GM18858 (cell line): ENCODE measurements at regions not wholly inside any gene's neighbourhood (a gene's known extent, or its start where the extent isn't known, plus 50 kb on each side); places are given as distances from the start of the nearest gene placed in this dataset.

ENCODE experiments used
- ATAC-seq: cut with Tn5 transposase; IDR thresholded peaks from one replicate; pipeline ENCODE4 v1.9.1; 2021; ENCODE audit not compliant: unreplicated experiment

GRCh38 chr5:73344835-73345234 lies 103.7 kb downstream of the FOXD1 start:
- no peak for ATAC-seq

GRCh38 chr5:73339711-73340110 lies 108.9 kb downstream of the FOXD1 start:
- ATAC-seq: no peak

- no peak for ATAC-seq
Measured at GRCh38 chr5:73339051-73339575, 109.5 kb downstream of the FOXD1 start.

- ATAC-seq: no peak
Measured at GRCh38 chr5:73338256-73339050, 110.1 kb downstream of the FOXD1 start.

- no peak for ATAC-seq
Measured at GRCh38 chr5:73337586-73338255, 110.9 kb downstream of the FOXD1 start.

- no peak for ATAC-seq
Measured at GRCh38 chr5:73336366-73336765, 112.2 kb downstream of the FOXD1 start.

GRCh38 chr5:73333944-73334703 lies 114.5 kb downstream of the FOXD1 start:
- no peak for ATAC-seq

GRCh38 chr5:73330613-73331012 lies 118.0 kb downstream of the FOXD1 start:
- ATAC-seq: no peak

- ATAC-seq: no peak
Measured at GRCh38 chr5:73328640-73329039, 119.9 kb downstream of the FOXD1 start.

- ATAC-seq: no peak
Measured at GRCh38 chr5:73327908-73328455, 120.6 kb downstream of the FOXD1 start.

- no peak for ATAC-seq
Measured at GRCh38 chr5:73325546-73325945, 123.0 kb downstream of the FOXD1 start.

- ATAC-seq: no peak
Measured at GRCh38 chr5:73323466-73323865, 125.1 kb downstream of the FOXD1 start.

- no peak for ATAC-seq
Measured at GRCh38 chr5:73322437-73323076, 126.0 kb downstream of the FOXD1 start.

- ATAC-seq: no peak
Measured at GRCh38 chr5:73321757-73322436, 126.7 kb downstream of the FOXD1 start.

- ATAC-seq: no peak
Measured at GRCh38 chr5:73319036-73319435, 129.5 kb downstream of the FOXD1 start.

GRCh38 chr5:73318308-73318719 lies 130.3 kb downstream of the FOXD1 start:
- ATAC-seq: no peak

- ATAC-seq: no peak
Measured at GRCh38 chr5:73317523-73317922, 131.1 kb downstream of the FOXD1 start.

GRCh38 chr5:73314395-73315257 lies 134.0 kb downstream of the FOXD1 start:
- ATAC-seq: no peak

GRCh38 chr5:73312872-73313510 lies 135.6 kb downstream of the FOXD1 start:
- no peak for ATAC-seq
